ENCODE measurements at regions not wholly inside any gene's neighbourhood (a gene's known extent, or its start where the extent isn't known, plus 50 kb on each side); places are given as distances from the start of the nearest gene placed in this dataset.
"Not testable (repeated sequence)": the region's sequence is repeated elsewhere in the genome, so short reads cannot be mapped to it uniquely, and the experiment has no call there.

GRCh38 chr2:167575276-167575675 lies 672.1 kb downstream of the STK39 start:
- no peak for DNase-seq

- DNase-seq, result no peak
These were observed 674.3 kb downstream of the STK39 start for GRCh38 chr2:167572883-167573619.

GRCh38 chr2:167570370-167570769 lies 677.0 kb downstream of the STK39 start:
- DNase-seq, result no peak

GRCh38 chr2:167563885-167564619 lies 675.8 kb downstream of the XIRP2 start:
- not testable (repeated sequence) for DNase-seq

- DNase-seq, result not testable (repeated sequence)
These were observed 670.2 kb downstream of the XIRP2 start for GRCh38 chr2:167558272-167558991.

- no peak for DNase-seq
These were observed 666.9 kb downstream of the XIRP2 start for GRCh38 chr2:167555098-167555720.

GRCh38 chr2:167553635-167554034 lies 665.4 kb downstream of the XIRP2 start:
- no peak for DNase-seq

GRCh38 chr2:167551416-167551815 lies 663.1 kb downstream of the XIRP2 start:
- DNase-seq, result no peak

- DNase-seq, result no peak
These were observed 662.2 kb downstream of the XIRP2 start for GRCh38 chr2:167550448-167550847.

GRCh38 chr2:167548396-167548795 lies 660.1 kb downstream of the XIRP2 start:
- DNase-seq, result no peak

- no peak for DNase-seq
These were observed 656.3 kb downstream of the XIRP2 start for GRCh38 chr2:167544602-167545001.

GRCh38 chr2:167543721-167544120 lies 655.4 kb downstream of the XIRP2 start:
- DNase-seq, result no peak

GRCh38 chr2:167537743-167538142 lies 649.5 kb downstream of the XIRP2 start:
- no peak for DNase-seq

- no peak for DNase-seq
These were observed 646.2 kb downstream of the XIRP2 start for GRCh38 chr2:167534443-167534842.

- no peak for DNase-seq
These were observed 636.5 kb downstream of the XIRP2 start for GRCh38 chr2:167524786-167525185.

GRCh38 chr2:167510071-167510759 lies 621.9 kb downstream of the XIRP2 start:
- no peak for DNase-seq

GRCh38 chr2:167509586-167509985 lies 621.3 kb downstream of the XIRP2 start:
- no peak for DNase-seq

- no peak for DNase-seq
These were observed 620.4 kb downstream of the XIRP2 start for GRCh38 chr2:167508709-167509108.

- DNase-seq, result no peak
These were observed 618.1 kb downstream of the XIRP2 start for GRCh38 chr2:167506395-167506794.

GRCh38 chr2:167504695-167505094 lies 616.4 kb downstream of the XIRP2 start:
- no peak for DNase-seq

GRCh38 chr2:167504061-167504460 lies 615.8 kb downstream of the XIRP2 start:
- DNase-seq, result no peak

- DNase-seq, result no peak
These were observed 613.3 kb downstream of the XIRP2 start for GRCh38 chr2:167501618-167502017.

- no peak for DNase-seq
These were observed 605.6 kb downstream of the XIRP2 start for GRCh38 chr2:167493862-167494261.
